A673 (cell line): ENCODE measurements at regions not wholly inside any gene's neighbourhood (a gene's known extent, or its start where the extent isn't known, plus 50 kb on each side); places are given as distances from the start of the nearest gene placed in this dataset.

Source experiments
- BruUV-seq: library from RNA; stranded (reverse); fragments of 400-500 nt; replicated peaks from 2 replicates; lab custom pipeline; 2021; lab: Mats Ljungman, UMichigan
- CTCF ChIA-PET: fragments of 300-600 bp; sonication (Branson Sonifier 250); formaldehyde crosslinking; loops from one replicate; lab custom pipeline; 2022; ENCODE audit warnings: antibody characterized with exemption; lab: Charles Lee
- POLR2A ChIA-PET: fragments of 300-600 bp; sonication (Branson Sonifier 250); formaldehyde crosslinking; loops from one replicate; lab custom pipeline; 2022; ENCODE audit warnings: antibody characterized with exemption; ENCODE audit not compliant: low non-redundant PET; lab: Charles Lee
- DNase-seq: peaks from one replicate; pipeline ENCODE4 v3.0.0-alpha.2; 2015; ENCODE audit warnings: low spot score
- H3K27ac ChIP-seq: fragments of 200-600 bp; sonication (generic); 2 replicates; pipeline ENCODE4 v1.5.1; 2016; ENCODE audit warnings: mixed run types, low read depth, mild to moderate bottlenecking, mixed read lengths, antibody characterized with exemption, low read length; ENCODE audit not compliant: poor library complexity, severe bottlenecking
- H3K27me3 ChIP-seq: fragments of 200-600 bp; sonication (generic); replicated peaks from 2 replicates; pipeline ENCODE4 v1.6.1; 2017; ENCODE audit warnings: mixed run types, low read depth, mild to moderate bottlenecking, mixed read lengths, antibody characterized with exemption, low read length; ENCODE audit not compliant: insufficient read depth, poor library complexity
- H3K36me3 ChIP-seq: fragments of 200-600 bp; sonication (generic); 2 replicates; pipeline ENCODE4 v1.6.1; 2016; ENCODE audit warnings: mixed run types, mild to moderate bottlenecking, mixed read lengths, antibody characterized with exemption, low read length; ENCODE audit not compliant: insufficient read depth, poor library complexity, severe bottlenecking
- H3K4me1 ChIP-seq: fragments of 200-600 bp; sonication (generic); 2 replicates; pipeline ENCODE4 v1.6.1; 2017; ENCODE audit warnings: mixed run types, mild to moderate bottlenecking, mixed read lengths, antibody characterized with exemption, low read length; ENCODE audit not compliant: insufficient read depth, poor library complexity, severe bottlenecking
- H3K4me3 ChIP-seq: fragments of 200-600 bp; sonication (generic); 2 replicates; pipeline ENCODE4 v1.5.1; 2016; ENCODE audit warnings: low read depth, mixed run types, mild to moderate bottlenecking, mixed read lengths, low read length; ENCODE audit not compliant: poor library complexity, severe bottlenecking
- H3K9me3 ChIP-seq: fragments of 200-600 bp; sonication (generic); 2 replicates; pipeline ENCODE4 v1.6.1; 2016; ENCODE audit warnings: mixed run types, low read depth, mild to moderate bottlenecking, mixed read lengths, antibody characterized with exemption, low read length; ENCODE audit not compliant: poor library complexity, severe bottlenecking
- EZH2 ChIP-seq: fragments of 200-600 bp; sonication (generic); IDR thresholded peaks from 2 replicates; pipeline ENCODE4 v1.6.1; 2017; ENCODE audit warnings: borderline replicate concordance, low read depth, mild to moderate bottlenecking, mixed read lengths, antibody characterized with exemption, low read length; ENCODE audit not compliant: poor library complexity, severe bottlenecking
- intact Hi-C: fragments of 100-400 bp; cut with micrococcal nuclease; formaldehyde crosslinking; loops from one replicate; pipeline ENCODE4 v1.10.0; 2022; ENCODE audit not compliant: unreplicated experiment
- TF ChIP-seq, protein P1 (sequence below): fragments of 300-800, 200-600 bp; sonication (generic); conservative IDR thresholded peaks from 2 replicates; pipeline ENCODE4 v1.5.1; 2017; ENCODE audit warnings: low read depth, mild to moderate bottlenecking, antibody characterized with exemption, low read length, moderate library complexity, mixed read lengths

DNA sequence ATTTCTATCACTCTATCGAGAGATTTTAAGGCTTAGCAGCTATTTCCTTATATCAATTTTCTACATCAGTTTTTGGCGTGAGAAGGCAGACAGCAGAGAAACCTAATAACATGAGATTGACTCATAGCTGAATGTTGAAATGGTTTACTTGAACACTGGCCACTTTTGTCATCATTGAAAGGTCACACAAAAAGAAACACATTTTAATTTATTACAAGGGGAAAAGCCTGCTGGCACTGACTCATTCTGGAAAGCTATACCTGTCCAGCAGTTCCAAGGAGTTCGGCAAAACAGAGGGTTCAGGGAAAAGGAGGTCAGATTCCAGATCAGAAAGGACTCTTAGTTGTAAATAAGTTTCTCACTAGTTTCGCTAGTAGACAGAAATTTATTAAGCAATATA lies 566.4 kb downstream of the DNAH5 start:
- CTCF ChIA-PET, result no interaction called here
- Histone ChIP-seq H3K4me3 (no peak overlapping the region), H3K9me3 (peaks cover 24% of the 10 kb centered on the region), H3K27me3 (no peaks in the 10 kb centered on the region), H3K4me1 (no peaks in the 10 kb centered on the region), H3K36me3 (no peaks in the 10 kb centered on the region), H3K27ac (no peak overlapping the region)
- no TSS peak for BruUV-seq
- TF ChIP-seq, protein P1, sequence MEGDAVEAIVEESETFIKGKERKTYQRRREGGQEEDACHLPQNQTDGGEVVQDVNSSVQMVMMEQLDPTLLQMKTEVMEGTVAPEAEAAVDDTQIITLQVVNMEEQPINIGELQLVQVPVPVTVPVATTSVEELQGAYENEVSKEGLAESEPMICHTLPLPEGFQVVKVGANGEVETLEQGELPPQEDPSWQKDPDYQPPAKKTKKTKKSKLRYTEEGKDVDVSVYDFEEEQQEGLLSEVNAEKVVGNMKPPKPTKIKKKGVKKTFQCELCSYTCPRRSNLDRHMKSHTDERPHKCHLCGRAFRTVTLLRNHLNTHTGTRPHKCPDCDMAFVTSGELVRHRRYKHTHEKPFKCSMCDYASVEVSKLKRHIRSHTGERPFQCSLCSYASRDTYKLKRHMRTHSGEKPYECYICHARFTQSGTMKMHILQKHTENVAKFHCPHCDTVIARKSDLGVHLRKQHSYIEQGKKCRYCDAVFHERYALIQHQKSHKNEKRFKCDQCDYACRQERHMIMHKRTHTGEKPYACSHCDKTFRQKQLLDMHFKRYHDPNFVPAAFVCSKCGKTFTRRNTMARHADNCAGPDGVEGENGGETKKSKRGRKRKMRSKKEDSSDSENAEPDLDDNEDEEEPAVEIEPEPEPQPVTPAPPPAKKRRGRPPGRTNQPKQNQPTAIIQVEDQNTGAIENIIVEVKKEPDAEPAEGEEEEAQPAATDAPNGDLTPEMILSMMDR, result no peak
- no peak for TF ChIP-seq EZH2
- no peak for DNase-seq
- intact Hi-C loops, result no loop called here
- POLR2A ChIA-PET, result no interaction called here

DNA sequence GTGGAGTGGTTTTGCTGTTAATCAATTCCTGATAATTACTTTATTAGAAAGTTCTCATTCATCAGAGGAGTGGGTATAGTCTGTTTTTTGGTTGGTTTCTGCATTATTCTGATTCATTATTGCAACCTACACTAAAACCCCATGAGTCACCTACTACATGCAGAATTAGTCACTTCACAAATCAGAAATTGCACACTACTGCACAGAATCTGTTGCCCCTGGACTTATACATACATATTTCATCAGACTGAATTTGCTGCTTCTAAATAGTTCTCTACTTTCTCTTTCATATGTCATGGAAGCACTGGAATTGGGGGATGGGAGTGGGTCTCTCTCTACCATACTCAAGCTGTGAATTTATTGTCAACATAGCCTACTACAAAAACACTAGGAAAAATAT lies 585.1 kb downstream of the DNAH5 start:
- no TSS peak for BruUV-seq
- ChIA-PET POLR2A (no interaction called here), CTCF (no interaction called here)
- intact Hi-C loops, result no loop called here
- Histone ChIP-seq H3K27me3 (no peaks in the 10 kb centered on the region), H3K4me1 (no peaks in the 10 kb centered on the region), H3K9me3 (peaks cover 17% of the 10 kb centered on the region), H3K27ac (no peak overlapping the region), H3K4me3 (no peak overlapping the region), H3K36me3 (no peaks in the 10 kb centered on the region)
- DNase-seq, result no peak
- no peak for TF ChIP-seq EZH2
- TF ChIP-seq, protein P1, result no peak

DNA sequence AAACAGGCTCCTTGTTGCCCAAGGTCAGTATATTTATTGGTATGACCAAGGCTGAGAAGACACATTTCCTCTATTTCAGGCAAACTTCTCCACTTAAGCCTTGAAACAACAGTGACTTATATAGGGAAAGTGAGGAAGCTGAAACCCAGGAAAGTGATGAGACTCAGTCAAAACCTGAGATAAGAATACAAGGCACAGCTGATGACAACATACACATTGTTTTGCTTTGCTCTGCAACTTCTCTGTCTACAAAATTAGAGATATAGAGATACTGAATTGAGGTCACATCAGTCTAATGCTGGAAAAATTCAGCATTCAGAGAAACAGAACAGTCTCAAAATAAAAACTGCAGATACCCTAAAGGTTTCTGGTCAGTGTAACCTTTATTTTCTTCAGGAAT lies 586.1 kb downstream of the DNAH5 start:
- Histone ChIP-seq H3K27me3 (no peaks in the 10 kb centered on the region), H3K9me3 (peaks cover 9% of the 10 kb centered on the region), H3K27ac (no peak overlapping the region), H3K36me3 (no peaks in the 10 kb centered on the region), H3K4me1 (no peaks in the 10 kb centered on the region), H3K4me3 (no peak overlapping the region)
- BruUV-seq, result no TSS peak
- no peak for TF ChIP-seq EZH2
- TF ChIP-seq, protein P1, result no peak
- intact Hi-C loops, result no loop called here
- no peak for DNase-seq
- ChIA-PET POLR2A (no interaction called here), CTCF (no interaction called here)
